ENCODE measurements at regions not wholly inside any gene's neighbourhood (a gene's known extent, or its start where the extent isn't known, plus 50 kb on each side); places are given as distances from the start of the nearest gene placed in this dataset.

- DNase-seq (ENCODE audit: low spot score) = no peak
- TF ChIP-seq CTCF (IDR thresholded peaks at IDR 0.05) = no peak
- Histone ChIP-seq H3K27ac (no peak overlapping the region), H3K4me3 (no peak overlapping the region)
Observed at GRCh38 chr7:18393465-18394118, 102.0 kb upstream of the HDAC9 start.

- no peak overlapping the region for H3K4me3 ChIP-seq
- DNase-seq (ENCODE audit: low spot score) = no peak
- H3K27ac ChIP-seq = no peak overlapping the region
- no peak for TF ChIP-seq CTCF (IDR thresholded peaks at IDR 0.05)
Observed at GRCh38 chr7:18395868-18396267, 99.7 kb upstream of the HDAC9 start.

GRCh38 chr7:18396953-18397352 lies 98.6 kb upstream of the HDAC9 start:
- Histone ChIP-seq H3K4me3 (no peak overlapping the region), H3K27ac (no peak overlapping the region)
- no peak for TF ChIP-seq CTCF (IDR thresholded peaks at IDR 0.05)
- DNase-seq (ENCODE audit: low spot score) = no peak

- Histone ChIP-seq H3K27ac (no peak overlapping the region), H3K4me3 (no peak overlapping the region)
- TF ChIP-seq CTCF (IDR thresholded peaks at IDR 0.05) = no peak
- no peak for DNase-seq (ENCODE audit: low spot score)
Observed at GRCh38 chr7:18399436-18400235, 95.9 kb upstream of the HDAC9 start.

- no peak for TF ChIP-seq CTCF (IDR thresholded peaks at IDR 0.05)
- no peak for DNase-seq (ENCODE audit: low spot score)
- Histone ChIP-seq H3K4me3 (no peak overlapping the region), H3K27ac (no peak overlapping the region)
Observed at GRCh38 chr7:18400275-18400674, 95.3 kb upstream of the HDAC9 start.

GRCh38 chr7:18400726-18401125 lies 94.8 kb upstream of the HDAC9 start:
- no peak for TF ChIP-seq CTCF (IDR thresholded peaks at IDR 0.05)
- DNase-seq (ENCODE audit: low spot score) = no peak
- Histone ChIP-seq H3K27ac (no peak overlapping the region), H3K4me3 (no peak overlapping the region)

- TF ChIP-seq CTCF (IDR thresholded peaks at IDR 0.05) = no peak
- Histone ChIP-seq H3K27ac (no peak overlapping the region), H3K4me3 (no peak overlapping the region)
- no peak for DNase-seq (ENCODE audit: low spot score)
Observed at GRCh38 chr7:18401757-18402156, 93.8 kb upstream of the HDAC9 start.

All from coronary artery (tissue), 2 donors.